ENCODE measurements at regions not wholly inside any gene's neighbourhood (a gene's known extent, or its start where the extent isn't known, plus 50 kb on each side); places are given as distances from the start of the nearest gene placed in this dataset.

- no peak for TF ChIP-seq ZNF384 (IDR thresholded peaks at IDR 0.05)
- TF ChIP-seq HDGF (IDR thresholded peaks at IDR 0.05; ENCODE audit: borderline replicate concordance): no peak
- no peak for TF ChIP-seq NFRKB (IDR thresholded peaks at IDR 0.05)
- TF ChIP-seq BHLHE40 (IDR thresholded peaks at IDR 0.05; ENCODE audit: borderline replicate concordance): no peak
- no peak for TF ChIP-seq FOXM1 (IDR thresholded peaks at IDR 0.05; ENCODE audit: borderline replicate concordance)
- TF ChIP-seq L3MBTL2 (conservative IDR thresholded peaks at IDR 0.05): no peak
- TF ChIP-seq PKNOX1 (IDR thresholded peaks at IDR 0.05): no peak
- no peak for TF ChIP-seq TARDBP (IDR thresholded peaks at IDR 0.05)
- ChIA-PET POLR2A (no interaction called here), CTCF (interaction anchor here (0.5 kb wide), 1 partner anchor 414 kb away, joined by 3 read pairs; no protein-coding TSS in a partner anchor)
- DNase-seq (ENCODE audit: extremely low spot score): peak; percentile 8
Observed at GRCh38 chr1:29786791-29787732, 550.7 kb downstream of the PTPRU start.

GRCh38 chr1:29786195-29786594 lies 549.9 kb downstream of the PTPRU start:
- TF ChIP-seq FOXK2 (IDR thresholded peaks at IDR 0.05) (no peak), SUZ12 (IDR thresholded peaks at IDR 0.05) (no peak), BHLHE40 (IDR thresholded peaks at IDR 0.05; ENCODE audit: borderline replicate concordance) (no peak), HDGF (IDR thresholded peaks at IDR 0.05; ENCODE audit: borderline replicate concordance) (no peak), ELF4 (IDR thresholded peaks at IDR 0.05) (no peak), NFRKB (IDR thresholded peaks at IDR 0.05) (no peak), L3MBTL2 (conservative IDR thresholded peaks at IDR 0.05) (no peak), ZNF384 (IDR thresholded peaks at IDR 0.05) (no peak), TARDBP (IDR thresholded peaks at IDR 0.05) (no peak), PKNOX1 (IDR thresholded peaks at IDR 0.05) (no peak), ARNT (IDR thresholded peaks at IDR 0.05) (no peak), FOXM1 (IDR thresholded peaks at IDR 0.05; ENCODE audit: borderline replicate concordance) (no peak), FOXA1 (IDR thresholded peaks at IDR 0.05) (no peak), SP1 (IDR thresholded peaks at IDR 0.05) (no peak)
- CTCF ChIA-PET: no interaction called here
- peak; percentile 4 for DNase-seq (ENCODE audit: extremely low spot score)
- POLR2A ChIA-PET: no interaction called here

GRCh38 chr1:29785554-29785953 lies 549.2 kb downstream of the PTPRU start:
- TF ChIP-seq SUZ12 (IDR thresholded peaks at IDR 0.05) (no peak), NFRKB (IDR thresholded peaks at IDR 0.05) (no peak), BHLHE40 (IDR thresholded peaks at IDR 0.05; ENCODE audit: borderline replicate concordance) (no peak), ELF4 (IDR thresholded peaks at IDR 0.05) (no peak), FOXM1 (IDR thresholded peaks at IDR 0.05; ENCODE audit: borderline replicate concordance) (no peak), L3MBTL2 (conservative IDR thresholded peaks at IDR 0.05) (no peak), HDGF (IDR thresholded peaks at IDR 0.05; ENCODE audit: borderline replicate concordance) (no peak), TARDBP (IDR thresholded peaks at IDR 0.05) (no peak), ARNT (IDR thresholded peaks at IDR 0.05) (no peak), LEF1 (IDR thresholded peaks at IDR 0.05; ENCODE audit: borderline replicate concordance) (no peak), FOXK2 (IDR thresholded peaks at IDR 0.05) (no peak), PKNOX1 (IDR thresholded peaks at IDR 0.05) (no peak), SP1 (IDR thresholded peaks at IDR 0.05) (no peak), FOXA1 (IDR thresholded peaks at IDR 0.05) (no peak), CTBP1 (IDR thresholded peaks at IDR 0.05; ENCODE audit: borderline replicate concordance) (no peak), ZNF384 (IDR thresholded peaks at IDR 0.05) (no peak)
- peak; percentile 3 for DNase-seq (ENCODE audit: extremely low spot score)
- ChIA-PET CTCF (no interaction called here), POLR2A (no interaction called here)

- POLR2A ChIA-PET: no interaction called here
- peak; percentile 2 for DNase-seq (ENCODE audit: extremely low spot score)
- no peak for TF ChIP-seq ARNT (IDR thresholded peaks at IDR 0.05)
- CTCF ChIA-PET: no interaction called here
Observed at GRCh38 chr1:29785137-29785527, 548.8 kb downstream of the PTPRU start.

- ChIA-PET POLR2A (no interaction called here), CTCF (no interaction called here)
- no peak for TF ChIP-seq FOXM1 (IDR thresholded peaks at IDR 0.05; ENCODE audit: borderline replicate concordance)
- TF ChIP-seq BHLHE40 (IDR thresholded peaks at IDR 0.05; ENCODE audit: borderline replicate concordance): no peak
- no peak for TF ChIP-seq SUZ12 (IDR thresholded peaks at IDR 0.05)
- no peak for TF ChIP-seq TARDBP (IDR thresholded peaks at IDR 0.05)
- no peak for TF ChIP-seq CTBP1 (IDR thresholded peaks at IDR 0.05; ENCODE audit: borderline replicate concordance)
- no peak for TF ChIP-seq PKNOX1 (IDR thresholded peaks at IDR 0.05)
- no peak for TF ChIP-seq SP1 (IDR thresholded peaks at IDR 0.05)
- DNase-seq (ENCODE audit: extremely low spot score): peak; percentile 4
Observed at GRCh38 chr1:29784276-29785136, 548.2 kb downstream of the PTPRU start.
